ENCODE measurements at regions not wholly inside any gene's neighbourhood (a gene's known extent, or its start where the extent isn't known, plus 50 kb on each side); places are given as distances from the start of the nearest gene placed in this dataset.

DNA sequence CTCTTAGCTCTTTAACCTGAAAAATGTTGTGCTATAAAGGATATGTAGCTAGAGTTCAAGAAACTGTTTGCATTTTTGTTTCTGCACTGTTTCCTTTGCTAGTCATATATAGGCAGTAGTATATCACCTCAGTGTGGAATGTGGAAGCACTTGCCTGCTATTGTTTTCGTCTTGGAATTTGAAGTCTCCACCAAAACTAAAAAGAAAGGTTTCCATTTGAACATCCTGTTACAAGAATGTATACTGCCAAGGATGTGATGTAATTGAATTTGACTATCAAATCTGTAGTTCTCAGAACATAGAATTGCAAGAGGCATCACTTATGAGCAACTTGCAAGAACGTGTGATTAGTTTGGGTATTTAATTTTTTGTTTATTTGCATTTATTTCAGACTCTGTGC lies 51.1 kb upstream of the MEOX2 start:
- no peaks in the 10 kb centered on the region for H3K9me3 ChIP-seq
- DNase-seq: peak in 1 of 2 donors; percentile 12
- TF ChIP-seq, protein P1, sequence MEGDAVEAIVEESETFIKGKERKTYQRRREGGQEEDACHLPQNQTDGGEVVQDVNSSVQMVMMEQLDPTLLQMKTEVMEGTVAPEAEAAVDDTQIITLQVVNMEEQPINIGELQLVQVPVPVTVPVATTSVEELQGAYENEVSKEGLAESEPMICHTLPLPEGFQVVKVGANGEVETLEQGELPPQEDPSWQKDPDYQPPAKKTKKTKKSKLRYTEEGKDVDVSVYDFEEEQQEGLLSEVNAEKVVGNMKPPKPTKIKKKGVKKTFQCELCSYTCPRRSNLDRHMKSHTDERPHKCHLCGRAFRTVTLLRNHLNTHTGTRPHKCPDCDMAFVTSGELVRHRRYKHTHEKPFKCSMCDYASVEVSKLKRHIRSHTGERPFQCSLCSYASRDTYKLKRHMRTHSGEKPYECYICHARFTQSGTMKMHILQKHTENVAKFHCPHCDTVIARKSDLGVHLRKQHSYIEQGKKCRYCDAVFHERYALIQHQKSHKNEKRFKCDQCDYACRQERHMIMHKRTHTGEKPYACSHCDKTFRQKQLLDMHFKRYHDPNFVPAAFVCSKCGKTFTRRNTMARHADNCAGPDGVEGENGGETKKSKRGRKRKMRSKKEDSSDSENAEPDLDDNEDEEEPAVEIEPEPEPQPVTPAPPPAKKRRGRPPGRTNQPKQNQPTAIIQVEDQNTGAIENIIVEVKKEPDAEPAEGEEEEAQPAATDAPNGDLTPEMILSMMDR (IDR thresholded peaks at IDR 0.05): no peak
- no peak for TF ChIP-seq POLR2AphosphoS5 (IDR thresholded peaks at IDR 0.05)
- no peak for TF ChIP-seq EP300 (IDR thresholded peaks at IDR 0.05)
- TF ChIP-seq POLR2A (IDR thresholded peaks at IDR 0.05): no peak
- H3K4me3 ChIP-seq: no peak overlapping the region
- no peaks in the 10 kb centered on the region for H3K4me1 ChIP-seq
- no peak overlapping the region for H3K27ac ChIP-seq
- H3K36me3 ChIP-seq: no peaks in the 10 kb centered on the region
- intact Hi-C loops (cut with DNase I; ENCODE audit: low total_unique reads): no loop called here
- H3K27me3 ChIP-seq: no peaks in the 10 kb centered on the region
- WGBS, 5 donors: 42 to 60% (median 52%) methylated on average over 2 of the region's 2 CpGs
